IMR-90 (cell line): ENCODE measurements at regions not wholly inside any gene's neighbourhood (a gene's known extent, or its start where the extent isn't known, plus 50 kb on each side); places are given as distances from the start of the nearest gene placed in this dataset.

ENCODE experiments used
- ATAC-seq: fragments of 200-7000 bp; cut with Tn5 transposase; 2 replicates; pipeline ENCODE4 v1.9.1; 2020; ENCODE audit warnings: low read depth, mild to moderate bottlenecking, moderate library complexity
- BruUV-seq: library from RNA; stranded (reverse); fragments of 400-500 nt; replicated peaks from 2 replicates; lab custom pipeline; 2021; lab: Mats Ljungman, UMichigan
- CTCF ChIA-PET: fragments of 300-600 bp; formaldehyde crosslinking; extraction: SDS; loops from one replicate; lab custom pipeline; 2021; ENCODE audit warnings: antibody characterized with exemption; lab: Yijun Ruan, JAX
- POLR2A ChIA-PET: fragments of 300-600 bp; sonication (Branson Sonifier 250); formaldehyde crosslinking; loops from one replicate; lab custom pipeline; 2022; ENCODE audit warnings: antibody characterized with exemption; ENCODE audit not compliant: unreplicated experiment; lab: Charles Lee
- DNase-seq: peaks from one replicate; pipeline ENCODE4 v3.0.0; 2013
- H2AFZ ChIP-seq: replicated peaks from 2 replicates; pipeline ENCODE3; 2013; ENCODE audit warnings: low read length, mild to moderate bottlenecking; ENCODE audit not compliant: poor library complexity
- H2AK5ac ChIP-seq: 2 replicates; pipeline ENCODE4 v1.6.1; 2013; ENCODE audit warnings: low read depth, low read length, inconsistent platforms
- H2AK9ac ChIP-seq: replicated peaks from 2 replicates; pipeline ENCODE3; 2013; ENCODE audit warnings: mild to moderate bottlenecking, low read depth, low read length, moderate library complexity; ENCODE audit not compliant: poor library complexity
- H2BK120ac ChIP-seq: 2 replicates; pipeline ENCODE4 v1.6.1; 2013; ENCODE audit warnings: low read depth, low read length, inconsistent platforms
- H2BK15ac ChIP-seq: 3 replicates; pipeline ENCODE4 v1.6.1; 2013; ENCODE audit warnings: low read depth, low read length, inconsistent platforms
- H2BK20ac ChIP-seq: 2 replicates; pipeline ENCODE4 v1.6.1; 2013; ENCODE audit warnings: low read depth, mild to moderate bottlenecking, inconsistent platforms, low read length, moderate library complexity
- H2BK5ac ChIP-seq: 2 replicates; pipeline ENCODE4 v1.6.1; 2013; ENCODE audit warnings: mild to moderate bottlenecking, low read depth, low read length, inconsistent platforms; ENCODE audit not compliant: poor library complexity, severe bottlenecking
- H3K14ac ChIP-seq: replicated peaks from 2 replicates; pipeline ENCODE4 v1.6.1; 2013; ENCODE audit warnings: low read depth, low read length, inconsistent platforms
- H3K18ac ChIP-seq: 2 replicates; pipeline ENCODE4 v1.6.1; 2013; ENCODE audit warnings: low read depth, low read length, control low read depth
- H3K23ac ChIP-seq: 2 replicates; pipeline ENCODE4 v1.6.1; 2013; ENCODE audit warnings: low read depth, low read length, inconsistent platforms
- H3K27ac ChIP-seq: 2 replicates; pipeline ENCODE4 v1.5.1; 2013; ENCODE audit warnings: mild to moderate bottlenecking, control low read depth, low read length; ENCODE audit not compliant: insufficient read depth
- H3K27me3 ChIP-seq: 2 replicates; pipeline ENCODE4 v1.6.1; 2013; ENCODE audit warnings: low read length; ENCODE audit not compliant: control insufficient read depth, insufficient read depth
- H3K36me3 ChIP-seq: 2 replicates; pipeline ENCODE4 v1.6.1; 2013; ENCODE audit warnings: low read length, mixed read lengths; ENCODE audit not compliant: control insufficient read depth, insufficient read depth
- H3K4ac ChIP-seq: 2 replicates; pipeline ENCODE4 v1.6.1; 2013; ENCODE audit warnings: low read depth, low read length, inconsistent platforms
- H3K4me1 ChIP-seq: 2 replicates; pipeline ENCODE4 v1.6.1; 2013; ENCODE audit warnings: low read length, mixed read lengths; ENCODE audit not compliant: control insufficient read depth, insufficient read depth
- H3K4me2 ChIP-seq: 2 replicates; pipeline ENCODE4 v1.6.1; 2013; ENCODE audit warnings: low read depth, mild to moderate bottlenecking, control low read depth, low read length, moderate library complexity
- H3K4me3 ChIP-seq: 2 replicates; pipeline ENCODE4 v1.5.1; 2013; ENCODE audit warnings: low read depth, mild to moderate bottlenecking, control low read depth, low read length, moderate library complexity; ENCODE audit not compliant: insufficient read depth
- H3K56ac ChIP-seq: 2 replicates; pipeline ENCODE4 v1.6.1; 2013; ENCODE audit warnings: low read length, inconsistent platforms; ENCODE audit not compliant: insufficient read depth; ENCODE audit errors: extremely low read depth
- H3K79me1 ChIP-seq, 2 experiments: 2 replicates each; pipeline ENCODE4 v1.6.1; 2013; ENCODE audit warnings: low read length in 2 of 2, inconsistent platforms in 1 of 2, low read depth in 1 of 2
- H3K9ac ChIP-seq: 2 replicates; pipeline ENCODE4 v1.6.1; 2013; ENCODE audit warnings: low read depth, low read length, control low read depth
- H3K9me1 ChIP-seq: 2 replicates; pipeline ENCODE4 v1.6.1; 2013; ENCODE audit warnings: low read length, inconsistent platforms; ENCODE audit not compliant: insufficient read depth
- H3K9me3 ChIP-seq: 2 replicates; pipeline ENCODE4 v1.6.1; 2013; ENCODE audit warnings: low read length; ENCODE audit not compliant: control insufficient read depth, insufficient read depth
- H4K20me1 ChIP-seq: 2 replicates; pipeline ENCODE4 v1.6.1; 2013; ENCODE audit warnings: low read length, inconsistent platforms; ENCODE audit not compliant: insufficient read depth
- H4K5ac ChIP-seq: 2 replicates; pipeline ENCODE4 v1.6.1; 2013; ENCODE audit warnings: mild to moderate bottlenecking, low read depth, low read length, control low read depth
- H4K8ac ChIP-seq, 2 experiments: 2 replicates each; pipeline ENCODE4 v1.6.1; 2013; ENCODE audit warnings: low read depth in 2 of 2, low read length in 2 of 2, control low read depth in 1 of 2, inconsistent platforms in 1 of 2
- H4K91ac ChIP-seq: 2 replicates; pipeline ENCODE4 v1.6.1; 2013; ENCODE audit warnings: low read depth, low read length, inconsistent platforms; ENCODE audit not compliant: insufficient read depth
- CEBPB ChIP-seq: IDR thresholded peaks from 2 replicates; pipeline ENCODE4 v1.6.1; 2012; ENCODE audit warnings: low read depth, low read length, improper control_type of control experiment
- SMC3 ChIP-seq: fragments of 150-350 bp; IDR thresholded peaks from 2 replicates; pipeline ENCODE4 v1.6.1; 2016; ENCODE audit warnings: low read depth, mild to moderate bottlenecking, antibody characterized with exemption, low read length, moderate library complexity
- WGBS, 2 experiments: methylation state at CpG; one replicate each; pipeline versions ENCODE4 v1.1.5 to v1.1.7; 2013; ENCODE audit warnings: missing lambda C conversion rate in 2 of 2; ENCODE audit not compliant: insufficient read length in 1 of 2; ENCODE audit errors: extremely low coverage in 2 of 2; 5-methylcytosine and 5-hydroxymethylcytosine counted together
- dilution Hi-C: fragments of 300-500 bp; cut with HindIII; formaldehyde crosslinking; loops from one replicate; pipeline ENCODE4 v1.14.3; 2018; ENCODE audit warnings: low sequenced_read_pairs; ENCODE audit not compliant: unreplicated experiment
- in situ Hi-C: fragments of 300-500 bp; cut with MboI; formaldehyde crosslinking; loops from 3 replicates; pipeline ENCODE4 v1.14.3; 2019; ENCODE audit warnings: low sequenced_read_pairs, inconsistent platforms, mixed read lengths
- intact Hi-C: fragments of 100-400 bp; cut with micrococcal nuclease; formaldehyde crosslinking; loops from 2 replicates; pipeline ENCODE4 v1.10.0; 2022

DNA sequence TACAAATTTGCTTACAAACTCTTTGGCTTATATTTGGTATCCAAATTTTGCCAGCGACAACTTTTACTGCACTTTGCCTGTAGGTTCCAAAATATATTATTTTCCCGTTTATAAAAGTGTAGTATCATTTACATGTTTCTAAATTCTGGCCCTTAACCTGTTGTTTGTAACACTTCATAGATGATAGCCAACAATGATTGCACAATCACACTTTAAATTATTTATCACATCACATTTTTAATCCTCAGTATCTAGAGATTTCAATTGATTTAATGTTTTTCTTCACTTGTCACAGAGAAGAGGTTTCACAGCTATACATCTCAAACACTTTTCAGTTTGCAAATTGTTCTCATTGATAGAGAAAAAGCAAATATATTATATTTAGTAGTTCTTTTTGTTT is 1151.2 kb upstream of the EYS start:
- no peak overlapping the region for H3K4ac ChIP-seq
- no peaks in the 10 kb centered on the region for H3K27me3 ChIP-seq
- H3K18ac ChIP-seq = no peak overlapping the region
- no peak overlapping the region for H2AK9ac ChIP-seq
- no peak overlapping the region for H2BK5ac ChIP-seq
- H2BK15ac ChIP-seq = no peak overlapping the region
- no peak overlapping the region for H2AFZ ChIP-seq
- no peak overlapping the region for H2BK20ac ChIP-seq
- H3K23ac ChIP-seq = no peak overlapping the region
- ATAC-seq (no peak), DNase-seq (no peak)
- no peaks in the 10 kb centered on the region for H3K9me3 ChIP-seq
- H3K14ac ChIP-seq = no peak overlapping the region
- no CpG with 5 or more reads among the region's 2 CpGs for WGBS, 2 experiments
- no peaks in the 10 kb centered on the region for H3K36me3 ChIP-seq
- no peaks in the 10 kb centered on the region for H3K4me1 ChIP-seq
- CTCF ChIA-PET = no interaction called here
- no peak overlapping the region for H4K8ac ChIP-seq
- no peak overlapping the region for H3K56ac ChIP-seq
- no TSS peak for BruUV-seq
- H4K5ac ChIP-seq = no peak overlapping the region
- intact Hi-C loops (no loop called here), in situ Hi-C loops (no loop called here), dilution Hi-C loops (no loop called here)
- H3K79me1 ChIP-seq = no peaks in the 10 kb centered on the region
- POLR2A ChIA-PET = no interaction called here
- H3K9me1 ChIP-seq = no peaks in the 10 kb centered on the region
- no peak overlapping the region for H4K91ac ChIP-seq
- H2AK5ac ChIP-seq = no peak overlapping the region
- TF ChIP-seq CEBPB (peak; percentile 83), SMC3 (no peak)
- H3K4me3 ChIP-seq = no peak overlapping the region
- no peak overlapping the region for H3K4me2 ChIP-seq
- H3K27ac ChIP-seq = no peak overlapping the region
- no peaks in the 10 kb centered on the region for H4K20me1 ChIP-seq
- no peak overlapping the region for H3K9ac ChIP-seq
- H2BK120ac ChIP-seq = no peak overlapping the region
